OCI-LY7 (cell line): ENCODE measurements at regions not wholly inside any gene's neighbourhood (a gene's known extent, or its start where the extent isn't known, plus 50 kb on each side); places are given as distances from the start of the nearest gene placed in this dataset.

Experiments
- CTCF ChIP-seq: fragments of 200-600 bp; sonication (generic); conservative IDR thresholded peaks from 2 replicates; pipeline ENCODE4 v1.5.1; 2014; ENCODE audit warnings: mild to moderate bottlenecking, antibody characterized with exemption, low read length, moderate library complexity, mixed read lengths
- EZH2phosphoT487 ChIP-seq: fragments of 200-600 bp; sonication (generic); IDR thresholded peaks from 2 replicates; pipeline ENCODE4 v1.6.1; 2018; ENCODE audit warnings: low read depth, borderline replicate concordance, mild to moderate bottlenecking, mixed run types, antibody characterized with exemption, low read length, moderate library complexity, mixed read lengths

GRCh38 chr12:31207799-31208465 is 118.0 kb downstream of the SINHCAF start:
- TF ChIP-seq CTCF (no peak), EZH2phosphoT487 (no peak)
